ENCODE measurements at regions not wholly inside any gene's neighbourhood (a gene's known extent, or its start where the extent isn't known, plus 50 kb on each side); places are given as distances from the start of the nearest gene placed in this dataset.
"Not testable (repeated sequence)": the region's sequence is repeated elsewhere in the genome, so short reads cannot be mapped to it uniquely, and the experiment has no call there.

GRCh38 chr10:131547129-131547799, 235.7 kb upstream of the TCERG1L start:
- H3K27ac ChIP-seq (ENCODE audit: low read length): no peak overlapping the region
- H3K27me3 ChIP-seq (ENCODE audit: control insufficient read depth, insufficient read depth, low read length): peaks cover 7% of the 10 kb centered on the region
- H3K36me3 ChIP-seq (ENCODE audit: control insufficient read depth, insufficient read depth, low read length): no peaks in the 10 kb centered on the region
- no peak overlapping the region for H3K4me3 ChIP-seq (ENCODE audit: low read length)
- no peaks in the 10 kb centered on the region for H3K9me3 ChIP-seq (ENCODE audit: control insufficient read depth, low read depth, low read length)
- no peaks in the 10 kb centered on the region for H3K4me1 ChIP-seq (ENCODE audit: control insufficient read depth, insufficient read depth, low read length)
- WGBS (ENCODE audit: insufficient coverage, low lambda C conversion rate): no CpG with 5 or more reads among the region's 8 CpGs
- no peak for DNase-seq

DNA sequence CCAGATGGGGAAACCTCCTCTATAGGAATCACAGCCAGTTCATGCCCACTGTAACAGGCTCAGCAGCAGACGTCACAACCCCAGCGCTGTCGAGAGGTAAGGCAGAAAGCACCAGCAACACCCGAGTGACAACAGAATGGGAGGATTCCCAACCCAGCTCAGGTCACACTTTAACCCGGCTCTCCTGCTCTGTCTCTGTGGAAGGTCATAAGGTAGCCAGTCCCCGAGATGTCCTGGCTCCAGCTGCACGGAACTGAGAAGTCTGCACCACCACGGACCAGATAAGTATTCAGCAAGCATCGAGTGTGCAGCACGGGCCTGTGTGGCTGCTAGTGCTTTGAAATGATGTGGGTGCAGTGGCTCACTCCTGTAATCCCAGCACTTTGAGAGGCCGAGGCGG, 236.7 kb upstream of the TCERG1L start:
- Histone ChIP-seq H3K27ac (ENCODE audit: low read length) (no peak overlapping the region), H3K36me3 (ENCODE audit: control insufficient read depth, insufficient read depth, low read length) (no peaks in the 10 kb centered on the region), H3K9me3 (ENCODE audit: control insufficient read depth, low read depth, low read length) (no peaks in the 10 kb centered on the region), H3K4me3 (ENCODE audit: low read length) (no peak overlapping the region), H3K27me3 (ENCODE audit: control insufficient read depth, insufficient read depth, low read length) (peaks cover 7% of the 10 kb centered on the region), H3K4me1 (ENCODE audit: control insufficient read depth, insufficient read depth, low read length) (no peaks in the 10 kb centered on the region)
- WGBS (ENCODE audit: insufficient coverage, low lambda C conversion rate): no CpG with 5 or more reads among the region's 12 CpGs
- DNase-seq: no peak

- DNase-seq: no peak
- Histone ChIP-seq H3K27ac (ENCODE audit: low read length) (no peak overlapping the region), H3K27me3 (ENCODE audit: control insufficient read depth, insufficient read depth, low read length) (peaks cover 4% of the 10 kb centered on the region), H3K9me3 (ENCODE audit: control insufficient read depth, low read depth, low read length) (no peaks in the 10 kb centered on the region), H3K4me3 (ENCODE audit: low read length) (no peak overlapping the region), H3K4me1 (ENCODE audit: control insufficient read depth, insufficient read depth, low read length) (no peaks in the 10 kb centered on the region), H3K36me3 (ENCODE audit: control insufficient read depth, insufficient read depth, low read length) (no peaks in the 10 kb centered on the region)
- no CpG with 5 or more reads among the region's 8 CpGs for WGBS (ENCODE audit: insufficient coverage, low lambda C conversion rate)
Measured at GRCh38 chr10:131549116-131549515, 237.6 kb upstream of the TCERG1L start.

- H3K4me1 ChIP-seq (ENCODE audit: control insufficient read depth, insufficient read depth, low read length): no peaks in the 10 kb centered on the region
- no CpG with 5 or more reads among the region's 6 CpGs for whole genome bisulfite sequencing (ENCODE audit: insufficient coverage, low lambda C conversion rate)
- H3K9me3 ChIP-seq (ENCODE audit: control insufficient read depth, low read depth, low read length): no peaks in the 10 kb centered on the region
- H3K36me3 ChIP-seq (ENCODE audit: control insufficient read depth, insufficient read depth, low read length): no peaks in the 10 kb centered on the region
- no peak overlapping the region for H3K4me3 ChIP-seq (ENCODE audit: low read length)
- no peaks in the 10 kb centered on the region for H3K27me3 ChIP-seq (ENCODE audit: control insufficient read depth, insufficient read depth, low read length)
- no peak for DNase-seq
- no peak overlapping the region for H3K27ac ChIP-seq (ENCODE audit: low read length)
Measured at GRCh38 chr10:131553121-131553520, 241.6 kb upstream of the TCERG1L start.

DNA sequence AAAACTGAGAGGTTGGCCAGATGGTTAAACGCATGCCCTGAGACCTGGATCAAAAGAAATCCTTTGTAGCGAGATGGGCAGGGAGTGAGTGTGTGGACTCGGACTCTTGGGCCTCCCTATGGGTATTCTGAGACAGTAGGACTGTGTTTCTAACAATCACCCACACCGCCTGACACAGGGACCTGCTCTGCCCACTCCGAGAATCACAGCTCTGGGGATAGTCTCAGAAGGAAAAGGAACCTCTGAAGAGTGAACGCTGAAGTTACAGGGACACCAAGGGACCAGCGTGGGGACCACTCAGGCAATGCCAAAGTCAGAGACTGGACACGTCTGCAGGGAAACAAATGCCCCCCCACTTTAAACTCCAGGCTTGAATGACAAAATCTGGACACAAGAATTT, 242.1 kb upstream of the TCERG1L start:
- WGBS (ENCODE audit: insufficient coverage, low lambda C conversion rate): no CpG with 5 or more reads among the region's 8 CpGs
- no peak overlapping the region for H3K27ac ChIP-seq (ENCODE audit: low read length)
- H3K36me3 ChIP-seq (ENCODE audit: control insufficient read depth, insufficient read depth, low read length): no peaks in the 10 kb centered on the region
- H3K27me3 ChIP-seq (ENCODE audit: control insufficient read depth, insufficient read depth, low read length): no peaks in the 10 kb centered on the region
- H3K4me1 ChIP-seq (ENCODE audit: control insufficient read depth, insufficient read depth, low read length): no peaks in the 10 kb centered on the region
- H3K4me3 ChIP-seq (ENCODE audit: low read length): no peak overlapping the region
- no peaks in the 10 kb centered on the region for H3K9me3 ChIP-seq (ENCODE audit: control insufficient read depth, low read depth, low read length)
- no peak for DNase-seq

- H3K27me3 ChIP-seq (ENCODE audit: control insufficient read depth, insufficient read depth, low read length): no peaks in the 10 kb centered on the region
- no peaks in the 10 kb centered on the region for H3K36me3 ChIP-seq (ENCODE audit: control insufficient read depth, insufficient read depth, low read length)
- no peaks in the 10 kb centered on the region for H3K9me3 ChIP-seq (ENCODE audit: control insufficient read depth, low read depth, low read length)
- H3K4me3 ChIP-seq (ENCODE audit: low read length): no peak overlapping the region
- WGBS (ENCODE audit: insufficient coverage, low lambda C conversion rate): no CpG with 5 or more reads among the region's 11 CpGs
- DNase-seq: no peak
- H3K4me1 ChIP-seq (ENCODE audit: control insufficient read depth, insufficient read depth, low read length): no peaks in the 10 kb centered on the region
- H3K27ac ChIP-seq (ENCODE audit: low read length): no peak overlapping the region
Measured at GRCh38 chr10:131554821-131555220, 243.3 kb upstream of the TCERG1L start.

DNA sequence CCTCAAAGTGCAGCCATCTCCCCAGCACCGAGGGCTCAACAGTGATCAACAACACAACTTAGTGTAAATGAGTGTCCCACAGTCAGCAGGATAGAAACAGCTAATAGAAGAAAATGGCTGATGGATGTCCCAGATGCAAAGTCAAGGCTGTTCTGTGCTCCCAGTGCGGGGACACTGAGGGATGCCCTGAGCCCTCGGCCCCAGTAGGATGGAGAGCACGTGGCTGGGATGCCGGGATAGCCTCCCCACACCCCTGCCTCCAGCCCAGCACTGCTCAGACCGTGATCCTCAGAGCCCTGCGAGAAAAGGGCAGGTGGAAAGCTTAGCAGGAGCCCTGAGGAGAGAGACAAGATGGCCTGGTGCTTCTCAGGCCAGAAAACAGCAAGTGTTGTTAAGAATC, 243.9 kb upstream of the TCERG1L start:
- H3K36me3 ChIP-seq (ENCODE audit: control insufficient read depth, insufficient read depth, low read length): no peaks in the 10 kb centered on the region
- DNase-seq: no peak
- WGBS (ENCODE audit: insufficient coverage, low lambda C conversion rate): no CpG with 5 or more reads among the region's 7 CpGs
- H3K27ac ChIP-seq (ENCODE audit: low read length): no peak overlapping the region
- no peaks in the 10 kb centered on the region for H3K4me1 ChIP-seq (ENCODE audit: control insufficient read depth, insufficient read depth, low read length)
- H3K4me3 ChIP-seq (ENCODE audit: low read length): no peak overlapping the region
- no peaks in the 10 kb centered on the region for H3K9me3 ChIP-seq (ENCODE audit: control insufficient read depth, low read depth, low read length)
- no peaks in the 10 kb centered on the region for H3K27me3 ChIP-seq (ENCODE audit: control insufficient read depth, insufficient read depth, low read length)

GRCh38 chr10:131556061-131556896, 244.8 kb upstream of the TCERG1L start:
- Histone ChIP-seq H3K4me1 (ENCODE audit: control insufficient read depth, insufficient read depth, low read length) (no peaks in the 10 kb centered on the region), H3K36me3 (ENCODE audit: control insufficient read depth, insufficient read depth, low read length) (no peaks in the 10 kb centered on the region), H3K27ac (ENCODE audit: low read length) (no peak overlapping the region), H3K9me3 (ENCODE audit: control insufficient read depth, low read depth, low read length) (no peaks in the 10 kb centered on the region), H3K4me3 (ENCODE audit: low read length) (no peak overlapping the region), H3K27me3 (ENCODE audit: control insufficient read depth, insufficient read depth, low read length) (peaks cover 2% of the 10 kb centered on the region)
- WGBS (ENCODE audit: insufficient coverage, low lambda C conversion rate): no CpG with 5 or more reads among the region's 17 CpGs
- DNase-seq: no peak

- Histone ChIP-seq H3K4me1 (ENCODE audit: control insufficient read depth, insufficient read depth, low read length) (no peaks in the 10 kb centered on the region), H3K36me3 (ENCODE audit: control insufficient read depth, insufficient read depth, low read length) (no peaks in the 10 kb centered on the region), H3K9me3 (ENCODE audit: control insufficient read depth, low read depth, low read length) (no peaks in the 10 kb centered on the region), H3K27me3 (ENCODE audit: control insufficient read depth, insufficient read depth, low read length) (peaks cover 4% of the 10 kb centered on the region), H3K4me3 (ENCODE audit: low read length) (no peak overlapping the region), H3K27ac (ENCODE audit: low read length) (no peak overlapping the region)
- DNase-seq: no peak
- WGBS (ENCODE audit: insufficient coverage, low lambda C conversion rate): 67% methylated on average over 1 of the region's 12 CpGs
Measured at GRCh38 chr10:131556897-131557495, 245.5 kb upstream of the TCERG1L start.

DNA sequence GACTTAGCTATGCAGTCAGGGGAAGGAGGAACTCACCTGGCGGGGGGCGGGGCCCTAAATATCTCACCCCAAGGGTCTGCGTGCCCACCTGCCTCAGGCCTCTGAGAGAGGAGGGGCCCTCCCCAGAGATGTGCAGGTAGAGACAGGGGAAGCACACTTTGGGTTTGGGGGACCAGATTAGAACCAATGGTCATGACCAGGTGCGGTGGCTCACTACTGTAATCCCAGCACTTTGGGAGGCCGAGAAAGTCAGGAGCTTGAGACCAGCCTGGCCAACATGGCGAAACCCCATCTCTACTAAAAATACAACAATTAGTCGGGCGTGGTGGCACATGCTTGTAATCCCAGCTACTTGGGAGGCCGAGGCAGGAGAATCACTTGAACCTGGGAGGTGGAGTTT, 246.4 kb upstream of the TCERG1L start:
- DNase-seq; H3K27me3 ChIP-seq (ENCODE audit: control insufficient read depth, insufficient read depth, low read length); H3K36me3 ChIP-seq (ENCODE audit: control insufficient read depth, insufficient read depth, low read length); H3K9me3 ChIP-seq (ENCODE audit: control insufficient read depth, low read depth, low read length); H3K4me3 ChIP-seq (ENCODE audit: low read length); H3K4me1 ChIP-seq (ENCODE audit: control insufficient read depth, insufficient read depth, low read length); H3K27ac ChIP-seq (ENCODE audit: low read length): not testable (repeated sequence)
- no CpG with 5 or more reads among the region's 9 CpGs for WGBS (ENCODE audit: insufficient coverage, low lambda C conversion rate)

Measured in large intestine (tissue), 3 donors.